HEK293T (cell line): ENCODE measurements at regions not wholly inside any gene's neighbourhood (a gene's known extent, or its start where the extent isn't known, plus 50 kb on each side); places are given as distances from the start of the nearest gene placed in this dataset.
"Not testable (repeated sequence)": the region's sequence is repeated elsewhere in the genome, so short reads cannot be mapped to it uniquely, and the experiment has no call there.

Experiments used
- BHLHE40 ChIP-seq: fragments of 450-650 bp; IDR thresholded peaks from 2 replicates; pipeline ENCODE4 v1.6.1; 2016; ENCODE audit warnings: mild to moderate bottlenecking, moderate library complexity, borderline replicate concordance
- PKNOX1 ChIP-seq: fragments of 450-650 bp; IDR thresholded peaks from 2 replicates; pipeline ENCODE4 v1.6.1; 2016

DNA sequence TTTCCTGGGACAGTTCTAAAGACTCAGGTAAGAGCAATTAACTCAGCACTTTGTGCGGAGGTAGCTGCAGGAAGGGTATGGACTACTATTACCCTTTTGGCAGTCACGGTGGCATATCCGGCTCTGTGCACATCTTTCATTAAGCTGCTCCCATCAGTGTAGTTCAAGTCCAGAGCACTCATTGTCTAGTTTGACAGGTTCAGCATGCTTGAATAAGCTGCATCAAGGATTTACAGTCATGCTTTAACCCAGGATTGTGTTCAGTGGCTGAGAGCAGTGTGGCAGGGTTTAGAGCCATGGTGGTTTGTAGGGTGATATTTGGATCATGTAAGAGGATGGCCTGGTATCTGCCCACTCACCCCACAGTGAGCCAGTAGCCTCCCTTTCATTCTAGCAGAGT, 294.5 kb upstream of the NPAP1 start:
- TF ChIP-seq PKNOX1, BHLHE40: not testable (repeated sequence)
